GM18505 (cell line): ENCODE measurements at regions not wholly inside any gene's neighbourhood (a gene's known extent, or its start where the extent isn't known, plus 50 kb on each side); places are given as distances from the start of the nearest gene placed in this dataset.
"Not testable (repeated sequence)": the region's sequence is repeated elsewhere in the genome, so short reads cannot be mapped to it uniquely, and the experiment has no call there.

Source experiments
- ATAC-seq: cut with Tn5 transposase; IDR thresholded peaks from one replicate; pipeline ENCODE4 v1.9.1; 2021; ENCODE audit not compliant: unreplicated experiment
- POLR2A ChIP-seq: IDR thresholded peaks from 4 replicates; pipeline ENCODE4 v1.6.1; 2011; ENCODE audit warnings: borderline replicate concordance; ENCODE audit not compliant: insufficient read depth, insufficient read length; ENCODE audit errors: extremely low read depth

DNA sequence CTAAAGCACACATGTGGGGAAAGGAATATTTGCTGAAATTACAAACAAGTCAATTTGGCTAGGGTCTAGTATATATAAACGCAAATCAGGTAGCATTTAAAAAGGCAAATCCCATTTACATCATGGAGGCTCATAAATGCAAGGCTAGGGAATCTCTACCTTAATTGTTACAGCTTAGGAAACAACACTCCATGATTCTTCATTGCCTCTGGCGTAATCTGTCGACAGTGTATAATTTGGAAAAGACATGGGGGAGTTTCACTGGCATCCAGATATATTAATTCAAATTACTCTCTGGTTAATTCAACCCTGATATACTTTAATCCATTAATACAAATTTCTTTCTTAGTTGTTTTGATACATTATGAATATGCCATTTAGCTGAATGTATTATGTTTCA, 1630.2 kb upstream of the FLRT2 start:
- no peak for TF ChIP-seq POLR2A
- ATAC-seq = no peak

- ATAC-seq = no peak
- no peak for TF ChIP-seq POLR2A
These were observed 1624.8 kb upstream of the FLRT2 start for GRCh38 chr14:83905157-83905556.

DNA sequence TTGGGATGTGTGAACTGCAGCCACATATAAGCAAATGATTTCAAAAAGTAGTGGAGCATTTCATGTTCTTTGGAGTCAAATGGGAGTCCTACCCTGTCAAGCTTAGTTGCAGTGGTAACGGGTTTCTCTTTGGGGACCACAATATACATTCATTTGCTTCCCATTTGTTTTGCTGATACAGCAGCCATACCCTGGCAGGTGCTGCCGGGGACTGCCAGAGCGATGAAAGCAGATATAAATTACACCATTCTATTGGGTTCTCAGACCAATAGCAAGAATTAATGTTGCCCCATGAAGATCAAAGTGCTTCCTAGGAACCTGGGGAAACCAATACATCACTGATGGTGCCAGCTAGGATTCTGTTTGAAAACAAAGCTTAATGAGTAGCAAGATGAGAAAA, 1621.5 kb upstream of the FLRT2 start:
- no peak for TF ChIP-seq POLR2A
- no peak for ATAC-seq

DNA sequence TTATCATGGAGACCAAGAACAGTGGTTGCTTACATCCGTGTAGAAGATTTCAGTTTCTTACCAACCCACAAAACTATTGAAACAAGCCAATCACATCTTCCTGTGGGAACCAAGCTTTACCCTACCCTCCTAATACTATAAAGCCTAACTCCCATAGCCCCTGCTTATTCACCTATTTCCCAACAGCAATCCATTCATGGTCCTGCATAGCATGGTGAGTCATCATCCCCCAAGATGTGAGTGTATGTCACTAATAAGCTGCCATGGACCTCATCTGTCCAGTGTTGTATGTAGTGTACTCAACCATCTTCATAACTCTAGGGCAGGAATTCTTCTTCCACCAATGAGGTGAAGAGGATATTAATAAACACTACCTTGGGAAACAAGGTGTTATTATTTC, 1620.4 kb upstream of the FLRT2 start:
- TF ChIP-seq POLR2A = no peak
- ATAC-seq = no peak

GRCh38 chr14:83912032-83912642, 1617.8 kb upstream of the FLRT2 start:
- TF ChIP-seq POLR2A = no peak
- no peak for ATAC-seq

DNA sequence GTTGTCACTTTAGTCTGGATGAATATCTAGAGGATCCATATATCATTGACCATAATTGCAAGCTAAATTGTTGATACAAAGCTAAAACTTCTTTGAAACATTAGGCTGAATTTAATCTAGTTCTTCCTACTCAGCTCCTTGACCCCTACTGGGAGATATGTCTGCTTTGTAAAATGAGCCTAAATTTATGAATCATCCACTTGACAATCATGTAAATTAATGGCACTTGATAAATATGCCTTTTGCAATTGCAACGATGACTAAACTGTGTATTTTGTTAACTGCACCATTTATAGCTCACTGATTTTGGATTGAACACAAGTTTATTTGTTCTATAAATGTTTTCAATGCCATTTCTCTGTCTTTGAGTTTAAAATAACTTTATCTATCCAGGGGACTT, 1616.5 kb upstream of the FLRT2 start:
- TF ChIP-seq POLR2A = no peak
- ATAC-seq = no peak

- no peak for TF ChIP-seq POLR2A
- no peak for ATAC-seq
These were observed 1611.4 kb upstream of the FLRT2 start for GRCh38 chr14:83918546-83918945.

DNA sequence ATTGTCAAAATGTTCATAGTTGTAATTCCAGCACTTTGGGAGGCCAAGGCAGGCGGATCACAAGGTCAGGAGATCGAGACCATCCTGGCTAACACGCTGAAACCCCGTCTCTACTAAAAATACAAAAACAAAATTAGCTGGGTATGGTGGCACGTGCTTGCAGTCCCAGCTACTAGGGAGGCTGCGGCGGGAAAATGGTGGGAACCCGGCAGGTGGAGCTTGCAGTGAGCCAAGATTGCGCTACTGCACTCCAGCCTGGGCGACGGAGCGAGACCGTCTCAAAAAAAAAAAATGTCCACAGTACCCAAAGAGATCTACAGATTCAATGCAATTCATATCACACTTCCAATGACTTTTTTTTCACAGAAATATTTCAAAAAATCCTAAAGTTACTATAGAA, 1610.3 kb upstream of the FLRT2 start:
- ATAC-seq = not testable (repeated sequence)

- no peak for ATAC-seq
- no peak for TF ChIP-seq POLR2A
These were observed 1606.1 kb upstream of the FLRT2 start for GRCh38 chr14:83923842-83924241.

- no peak for ATAC-seq
- no peak for TF ChIP-seq POLR2A
These were observed 1605.7 kb upstream of the FLRT2 start for GRCh38 chr14:83924259-83924658.

DNA sequence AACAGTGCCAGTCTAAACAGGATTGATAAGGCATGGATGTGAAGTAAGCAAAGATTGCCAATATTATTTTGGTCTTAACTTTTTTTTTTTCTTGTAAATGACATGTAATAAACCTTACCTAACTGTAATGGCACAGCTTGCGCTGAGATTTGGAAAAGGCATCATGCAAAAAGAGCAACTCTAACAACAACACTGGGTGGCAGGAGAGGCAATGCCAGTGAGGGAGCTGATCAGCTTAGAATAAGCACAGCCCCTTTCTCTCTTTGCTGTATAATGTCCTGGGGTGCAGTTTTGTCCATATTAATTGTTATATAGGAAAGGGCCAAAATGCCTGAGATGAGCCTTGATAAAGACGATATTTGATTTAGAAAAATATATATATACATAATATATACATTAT, 1589.7 kb upstream of the FLRT2 start:
- no peak for TF ChIP-seq POLR2A
- ATAC-seq = no peak

DNA sequence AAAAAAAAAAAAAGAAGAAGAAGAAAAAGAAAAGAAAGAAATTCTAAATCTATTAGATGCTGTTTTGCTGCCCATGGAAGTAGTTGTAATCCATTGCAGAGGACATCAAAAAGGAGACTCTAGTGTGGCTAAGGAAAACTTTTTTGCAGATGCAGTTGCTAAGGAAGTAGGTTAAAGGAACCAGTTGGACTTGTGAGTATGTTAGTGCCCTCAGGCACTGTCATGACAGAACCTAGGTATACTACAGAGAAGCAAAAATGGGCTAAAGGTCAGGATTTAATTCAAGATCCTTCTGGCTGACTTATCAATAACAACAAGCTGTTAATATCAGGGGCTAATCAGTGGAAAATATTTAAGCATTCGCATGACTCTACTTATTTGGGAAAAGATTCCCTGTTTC, 1571.6 kb upstream of the FLRT2 start:
- no peak for ATAC-seq
- TF ChIP-seq POLR2A = no peak

GRCh38 chr14:83960832-83961512, 1569.0 kb upstream of the FLRT2 start:
- ATAC-seq = no peak
- TF ChIP-seq POLR2A = no peak

- no peak for TF ChIP-seq POLR2A
These were observed 1559.9 kb upstream of the FLRT2 start for GRCh38 chr14:83969998-83970397.

GRCh38 chr14:83972631-83973030, 1557.3 kb upstream of the FLRT2 start:
- no peak for TF ChIP-seq POLR2A
- ATAC-seq = no peak

More at GRCh38 chr14:83969998-83970397, 1559.9 kb upstream of the FLRT2 start:
- no peak for ATAC-seq

DNA sequence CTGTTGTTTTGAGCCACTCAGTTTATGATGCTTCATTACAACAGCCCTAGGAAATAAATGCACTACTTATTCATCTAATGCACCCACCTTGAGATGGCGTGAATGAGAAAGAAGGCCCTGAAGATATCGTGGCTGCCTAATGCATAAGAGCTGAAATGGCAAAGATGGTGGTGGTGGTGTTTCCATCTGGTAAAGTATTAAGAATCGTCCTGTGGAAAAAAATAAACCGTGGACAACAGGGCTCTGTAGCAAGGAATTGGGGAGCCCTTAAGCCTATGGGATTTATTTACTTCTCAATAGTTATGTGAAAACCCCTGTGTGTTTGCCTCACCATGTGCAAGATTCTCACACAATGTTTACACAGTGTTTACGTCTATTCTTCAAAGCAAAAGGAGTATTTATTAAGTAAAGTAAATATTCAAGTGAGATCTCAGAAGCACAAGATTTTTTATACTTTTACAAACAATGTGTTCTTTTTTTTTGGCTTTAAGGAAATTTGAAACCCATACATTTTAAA, 1555.2 kb upstream of the FLRT2 start:
- ATAC-seq = no peak
- no peak for TF ChIP-seq POLR2A
